K562 (cell line): ENCODE measurements at regions not wholly inside any gene's neighbourhood (a gene's known extent, or its start where the extent isn't known, plus 50 kb on each side); places are given as distances from the start of the nearest gene placed in this dataset.

Source experiments
- ATAC-seq: fragments of 200-7000 bp; cut with Tn5 transposase; 3 replicates; pipeline ENCODE4 v1.9.1; 2020; ENCODE audit warnings: moderate library complexity
- BruUV-seq: library from RNA; stranded (reverse); fragments of 400-500 nt; replicated peaks from 2 replicates; lab custom pipeline; 2021; lab: Mats Ljungman, UMichigan
- CTCF ChIA-PET: fragments of 300-600 bp; formaldehyde crosslinking; extraction: SDS; loops from one replicate; lab custom pipeline; 2021; ENCODE audit warnings: low intra/inter-chr PET ratio; lab: Yijun Ruan, JAX
- POLR2A ChIA-PET: fragments of 300-600, 350-650 bp; sonication (Branson Sonifier 250); formaldehyde crosslinking; extraction: SDS; loops from one replicate; lab custom pipeline; 2021; ENCODE audit warnings: antibody characterized with exemption, inconsistent platforms; lab: Yijun Ruan, JAX
- DNase-seq, 4 experiments: peaks; one replicate each; pipeline versions ENCODE4 v3.0.0 to v3.0.0-alpha.2; 2011 to 2018; ENCODE audit warnings: low spot score in 3 of 4, mixed read lengths in 3 of 4; ENCODE audit errors: extremely low read depth in 1 of 4
- FAIRE-seq: peaks from 2 replicates; lab custom pipeline; 2011; peaks lifted over from hg19 to GRCh38; lab: Jason Lieb, UNC
- H2AFZ ChIP-seq: 2 replicates; pipeline ENCODE4 v1.6.0; 2011; ENCODE audit warnings: low read depth, low read length, control low read depth, inconsistent platforms
- H3K27ac ChIP-seq: fragments of 200-600 bp; 3 replicates; pipeline ENCODE4 v1.8.0; 2011; ENCODE audit warnings: low read depth, mild to moderate bottlenecking, control low read depth, inconsistent platforms, low read length, moderate library complexity, mixed read lengths; ENCODE audit errors: extremely low read depth
- H3K27me3 ChIP-seq, 2 experiments: fragments of 300-600 bp in 1 of 2; 2 replicates in 1 of 2; 3 replicates in 1 of 2; pipeline versions ENCODE4 v1.6.0 to v1.8.0; 2011; ENCODE audit warnings: inconsistent platforms in 2 of 2, low read length in 2 of 2, mild to moderate bottlenecking in 1 of 2, mixed read lengths in 1 of 2, moderate library complexity in 1 of 2; ENCODE audit not compliant: control insufficient read depth in 2 of 2, insufficient read depth in 2 of 2
- H3K36me3 ChIP-seq: fragments of 300-600 bp; 3 replicates; pipeline ENCODE4 v1.8.0; 2011; ENCODE audit warnings: mild to moderate bottlenecking, low read length, inconsistent platforms; ENCODE audit not compliant: control insufficient read depth, insufficient read depth
- H3K4me1 ChIP-seq, 2 experiments: fragments of 200-600 bp in 1 of 2; replicated peaks in 1 of 2; 2 replicates in 1 of 2; 3 replicates in 1 of 2; pipeline versions ENCODE4 v1.5.1 to v1.8.0; 2011; ENCODE audit warnings: inconsistent platforms in 2 of 2, low read length in 2 of 2, mild to moderate bottlenecking in 1 of 2, mixed read lengths in 1 of 2, moderate library complexity in 1 of 2; ENCODE audit not compliant: control insufficient read depth in 2 of 2, insufficient read depth in 2 of 2
- H3K4me2 ChIP-seq: 2 replicates; pipeline ENCODE4 v1.6.1; 2011; ENCODE audit warnings: low read length, control low read depth, inconsistent platforms, mixed read lengths; ENCODE audit not compliant: insufficient read depth
- H3K4me3 ChIP-seq: fragments of 200-600 bp; sonication (generic), shearing (Covaris generic); 2 replicates; pipeline ENCODE4 v1.5.1; 2016; ENCODE audit warnings: control low read depth, inconsistent platforms
- H3K79me2 ChIP-seq: fragments of 200-600 bp; 3 replicates; pipeline ENCODE4 v1.8.0; 2011; ENCODE audit warnings: low read length, inconsistent platforms; ENCODE audit not compliant: control insufficient read depth, insufficient read depth
- H3K9ac ChIP-seq, 2 experiments: 2 replicates each; pipeline versions ENCODE4 v1.6.0 to v1.6.1; 2011; ENCODE audit warnings: low read depth in 2 of 2, low read length in 2 of 2, control low read depth in 1 of 2, inconsistent platforms in 1 of 2, mild to moderate bottlenecking in 1 of 2, mixed read lengths in 1 of 2; ENCODE audit not compliant: insufficient read depth in 1 of 2
- H3K9me1 ChIP-seq: one replicate; pipeline ENCODE4 v1.6.0; 2011; ENCODE audit warnings: inconsistent platforms, mild to moderate bottlenecking, low read length, moderate library complexity; ENCODE audit not compliant: control insufficient read depth, insufficient read depth
- H3K9me3 ChIP-seq: replicated peaks from 2 replicates; pipeline ENCODE4 v1.5.1; 2011; ENCODE audit warnings: low read depth, low read length, inconsistent platforms; ENCODE audit not compliant: control insufficient read depth, insufficient read depth
- H4K20me1 ChIP-seq: replicated peaks from 2 replicates; pipeline ENCODE4 v1.6.1; 2011; ENCODE audit warnings: low read length, inconsistent platforms, mixed read lengths; ENCODE audit not compliant: control insufficient read depth, insufficient read depth
- MED1 ChIP-seq: sonication (generic); formaldehyde crosslinking; IDR thresholded peaks from 2 replicates; pipeline ENCODE4 v1.8.1; 2023; ENCODE audit warnings: missing genetic modification reagents, borderline replicate concordance
- MYC ChIP-seq, 2 experiments: fragments of 250-450 bp in 1 of 2; sonication (Bioruptor Pico) in 1 of 2; IDR thresholded peaks; 2 replicates each; pipeline versions ENCODE4 v1.5.1 to v1.6.1; 2012 to 2021; ENCODE audit warnings: low read depth in 2 of 2, borderline replicate concordance in 1 of 2, improper control_type of control experiment in 1 of 2, low read length in 1 of 2, mild to moderate bottlenecking in 1 of 2, moderate library complexity in 1 of 2
- PHB ChIP-seq: fragments of 250-450 bp; sonication (Bioruptor Pico); IDR thresholded peaks from 2 replicates; pipeline ENCODE4 v1.5.0; 2021
- POLR2H ChIP-seq: IDR thresholded peaks from 2 replicates; pipeline ENCODE4 v1.6.1; 2016; ENCODE audit warnings: missing genetic modification characterization, low read depth, mild to moderate bottlenecking, control low read depth, missing compliant biosample characterization, moderate library complexity
- PYGO2 ChIP-seq: fragments of 450-650 bp; IDR thresholded peaks from 2 replicates; pipeline ENCODE4 v1.6.1; 2016; ENCODE audit warnings: mild to moderate bottlenecking, missing genetic modification characterization, moderate library complexity, missing compliant biosample characterization
- U2AF2 ChIP-seq: fragments of 200-400 bp; formaldehyde crosslinking; optimal IDR thresholded peaks from 2 replicates; pipeline ENCODE3; 2017; ENCODE audit warnings: low read depth, mild to moderate bottlenecking, low read length
- XRCC5 ChIP-seq: fragments of 200-400 bp; formaldehyde crosslinking; IDR thresholded peaks from 2 replicates; pipeline ENCODE4 v1.6.1; 2017; ENCODE audit warnings: low read depth, mild to moderate bottlenecking, low read length
- ZBTB12 ChIP-seq: fragments of 250-450 bp; sonication (Bioruptor Pico); IDR thresholded peaks from 2 replicates; pipeline ENCODE4 v1.4.0; 2020
- ZNF253 ChIP-seq: fragments of 250-450 bp; sonication (Bioruptor Pico); conservative IDR thresholded peaks from 2 replicates; pipeline ENCODE4 v1.6.1; 2021; ENCODE audit warnings: mild to moderate bottlenecking
- WGBS: fragments of 100-300 bp; shearing (Covaris generic); methylation state at CpG from one replicate; pipeline ENCODE4 v1.1.6; 2016; ENCODE audit warnings: low coverage, mixed read lengths; ENCODE audit not compliant: insufficient coverage; ENCODE audit errors: missing lambda C conversion rate; 5-methylcytosine and 5-hydroxymethylcytosine counted together
- in situ Hi-C: fragments of 300-500 bp; cut with MboI; formaldehyde crosslinking; loops from 4 replicates; pipeline ENCODE4 v1.15.0; 2018; ENCODE audit warnings: inconsistent platforms, mixed read lengths
- intact Hi-C: fragments of 100-400 bp; cut with micrococcal nuclease; formaldehyde crosslinking; loops from 2 replicates; pipeline ENCODE4 v1.14.2; 2022

DNA sequence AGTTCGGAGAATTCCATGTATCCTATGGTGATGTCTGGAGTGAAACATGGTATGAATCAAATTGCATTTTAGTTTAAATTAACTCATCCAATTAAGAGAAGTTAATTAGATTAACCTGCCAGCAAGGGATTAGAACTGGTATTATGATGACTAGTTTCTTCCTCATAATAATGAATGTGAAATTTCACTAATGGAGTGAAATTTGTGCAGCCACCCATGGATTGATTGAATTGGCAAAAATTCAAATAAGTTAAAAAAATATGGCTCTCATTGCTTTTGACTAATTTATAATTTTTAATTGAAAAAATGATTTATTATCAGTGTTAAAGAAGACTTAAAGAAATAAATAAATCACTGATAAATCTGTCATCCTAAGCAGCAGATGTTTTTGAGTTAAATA is 232.0 kb downstream of the KCNRG start (continued):
- TF ChIP-seq ZBTB12 (CRISPR knock-in tag) = no peak
- TF ChIP-seq, all 486 proteins: peak for 0

- 60% methylated on average over 3 of the region's 3 CpGs for WGBS
- in situ Hi-C loops (no loop called here), intact Hi-C loops (no loop called here)
- Histone ChIP-seq H4K20me1 (no peaks in the 10 kb centered on the region), H3K9ac (no peak overlapping the region), H3K9me3 (no peaks in the 10 kb centered on the region), H3K4me2 (no peak overlapping the region), H3K27ac (no peak overlapping the region), H3K79me2 (no peaks in the 10 kb centered on the region), H3K36me3 (no peaks in the 10 kb centered on the region), H3K27me3 (no peaks in the 10 kb centered on the region), H3K9me1 (no peaks in the 10 kb centered on the region), H2AFZ (no peak overlapping the region), H3K4me3 (no peak overlapping the region), H3K4me1 (peaks cover 4 to 12% of the 10 kb centered on the region in 2 experiments; a peak in 4 of 5 replicates)
- no peak for FAIRE-seq
- CTCF ChIA-PET = no interaction called here
- TF ChIP-seq XRCC5 (no peak), POLR2H (tag) (no peak), MED1 (no peak), PYGO2 (tag) (no peak), MYC (IDR thresholded peaks at IDR 0.05; ENCODE audit: low read depth, low read length) (no peak), MYC (CRISPR knock-in tag; IDR thresholded peaks at IDR 0.05; ENCODE audit: borderline replicate concordance, low read depth) (no peak), U2AF2 (no peak), PHB (no peak), ZNF253 (CRISPR knock-in tag) (no peak)
- BruUV-seq = no TSS peak
- no peak for ATAC-seq
- DNase-seq = no peak
- POLR2A ChIA-PET = no interaction called here
These were observed 233.4 kb downstream of the KCNRG start for GRCh38 chr13:50248516-50249143.
